Right lung (tissue), 2 donors: ENCODE measurements at regions not wholly inside any gene's neighbourhood (a gene's known extent, or its start where the extent isn't known, plus 50 kb on each side); places are given as distances from the start of the nearest gene placed in this dataset.

ENCODE experiments used
- DNase-seq, 2 donors: peaks; one replicate each; pipeline ENCODE4 v3.0.0-alpha.2; 2013

GRCh38 chr9:12874395-12874794 lies 99.6 kb downstream of the LURAP1L start:
- no peak for DNase-seq

- DNase-seq, result no peak
Observed at GRCh38 chr9:12875191-12875590, 100.4 kb downstream of the LURAP1L start.

- DNase-seq, result no peak
Observed at GRCh38 chr9:12876872-12877271, 102.1 kb downstream of the LURAP1L start.

- DNase-seq, result no peak
Observed at GRCh38 chr9:12878351-12878978, 103.6 kb downstream of the LURAP1L start.

GRCh38 chr9:12879961-12880360 lies 105.1 kb downstream of the LURAP1L start:
- DNase-seq, result peak in 1 of 2 donors; percentile 21

GRCh38 chr9:12880406-12881015 lies 105.7 kb downstream of the LURAP1L start:
- peak in 1 of 2 donors; percentile 42 for DNase-seq

GRCh38 chr9:12882430-12882829 lies 107.6 kb downstream of the LURAP1L start:
- DNase-seq, result no peak

GRCh38 chr9:12884736-12885395 lies 110.0 kb downstream of the LURAP1L start:
- no peak for DNase-seq

GRCh38 chr9:12889402-12890106 lies 114.7 kb downstream of the LURAP1L start:
- no peak for DNase-seq

- no peak for DNase-seq
Observed at GRCh38 chr9:12891588-12891987, 116.8 kb downstream of the LURAP1L start.

GRCh38 chr9:12903316-12903715 lies 128.5 kb downstream of the LURAP1L start:
- DNase-seq, result no peak

- DNase-seq, result no peak
Observed at GRCh38 chr9:12904261-12905000, 129.6 kb downstream of the LURAP1L start.

GRCh38 chr9:12906646-12907045 lies 131.8 kb downstream of the LURAP1L start:
- no peak for DNase-seq

GRCh38 chr9:12908895-12909294 lies 134.1 kb downstream of the LURAP1L start:
- DNase-seq, result no peak

- DNase-seq, result no peak
Observed at GRCh38 chr9:12915366-12915954, 140.6 kb downstream of the LURAP1L start.

- peak in 1 of 2 donors; percentile 15 for DNase-seq
Observed at GRCh38 chr9:12916042-12916441, 141.2 kb downstream of the LURAP1L start.

- no peak for DNase-seq
Observed at GRCh38 chr9:12920437-12920836, 145.6 kb downstream of the LURAP1L start.

GRCh38 chr9:12921621-12922020 lies 146.8 kb downstream of the LURAP1L start:
- no peak for DNase-seq

GRCh38 chr9:12922224-12922866 lies 147.5 kb downstream of the LURAP1L start:
- no peak for DNase-seq

GRCh38 chr9:12923468-12924009 lies 148.7 kb downstream of the LURAP1L start:
- peak; percentile 32 to 35 for DNase-seq

- DNase-seq, result no peak
Observed at GRCh38 chr9:12930906-12931305, 156.1 kb downstream of the LURAP1L start.
